ENCODE measurements at regions not wholly inside any gene's neighbourhood (a gene's known extent, or its start where the extent isn't known, plus 50 kb on each side); places are given as distances from the start of the nearest gene placed in this dataset.

- H3K4me2 ChIP-seq (ENCODE audit: low read length), result no peak overlapping the region
- H3K9me2 ChIP-seq (replicated peaks; ENCODE audit: control insufficient read depth, low read length), result no peaks in the 10 kb centered on the region
- H3F3A ChIP-seq (ENCODE audit: control insufficient read depth, insufficient read depth), result no peaks in the 10 kb centered on the region
- no peak overlapping the region for H3K4me3 ChIP-seq (ENCODE audit: low read length)
- no peaks in the 10 kb centered on the region for H3K27me3 ChIP-seq (ENCODE audit: control insufficient read depth, low read length)
- H3K9me3 ChIP-seq (ENCODE audit: control insufficient read depth, insufficient read depth, low read length), result no peaks in the 10 kb centered on the region
- no peaks in the 10 kb centered on the region for H3K36me3 ChIP-seq (ENCODE audit: control insufficient read depth, low read length)
- no peak for TF ChIP-seq EZH2phosphoT487 (IDR thresholded peaks at IDR 0.05; ENCODE audit: borderline replicate concordance, low read length)
- no peak for TF ChIP-seq CTCF (IDR thresholded peaks at IDR 0.05; ENCODE audit: low read depth, low read length, poor library complexity, severe bottlenecking)
- H3K27ac ChIP-seq (ENCODE audit: low read depth, low read length), result no peak overlapping the region
- no peaks in the 10 kb centered on the region for H3K4me1 ChIP-seq (ENCODE audit: control insufficient read depth, low read length)
- H3K79me2 ChIP-seq (ENCODE audit: control insufficient read depth, low read length), result no peaks in the 10 kb centered on the region
- no peaks in the 10 kb centered on the region for H4K20me1 ChIP-seq (ENCODE audit: control insufficient read depth, insufficient read depth, low read depth, low read length)
Measured at GRCh38 chr2:217484046-217484445, 518.7 kb downstream of the TNS1 start.

- Histone ChIP-seq H4K20me1 (ENCODE audit: control insufficient read depth, insufficient read depth, low read depth, low read length) (no peaks in the 10 kb centered on the region), H3K9me3 (ENCODE audit: control insufficient read depth, insufficient read depth, low read length) (no peaks in the 10 kb centered on the region), H3K4me2 (ENCODE audit: low read length) (no peak overlapping the region), H3K36me3 (ENCODE audit: control insufficient read depth, low read length) (no peaks in the 10 kb centered on the region), H3K9me2 (replicated peaks; ENCODE audit: control insufficient read depth, low read length) (no peaks in the 10 kb centered on the region), H3K27ac (ENCODE audit: low read depth, low read length) (no peak overlapping the region), H3K4me1 (ENCODE audit: control insufficient read depth, low read length) (no peaks in the 10 kb centered on the region), H3K27me3 (ENCODE audit: control insufficient read depth, low read length) (no peaks in the 10 kb centered on the region), H3K4me3 (ENCODE audit: low read length) (no peak overlapping the region), H3F3A (ENCODE audit: control insufficient read depth, insufficient read depth) (no peaks in the 10 kb centered on the region), H3K79me2 (ENCODE audit: control insufficient read depth, low read length) (no peaks in the 10 kb centered on the region)
- TF ChIP-seq CTCF (IDR thresholded peaks at IDR 0.05; ENCODE audit: low read depth, low read length, poor library complexity, severe bottlenecking) (no peak), EZH2phosphoT487 (IDR thresholded peaks at IDR 0.05; ENCODE audit: borderline replicate concordance, low read length) (no peak)
Measured at GRCh38 chr2:217482056-217482710, 520.6 kb downstream of the TNS1 start.

DNA sequence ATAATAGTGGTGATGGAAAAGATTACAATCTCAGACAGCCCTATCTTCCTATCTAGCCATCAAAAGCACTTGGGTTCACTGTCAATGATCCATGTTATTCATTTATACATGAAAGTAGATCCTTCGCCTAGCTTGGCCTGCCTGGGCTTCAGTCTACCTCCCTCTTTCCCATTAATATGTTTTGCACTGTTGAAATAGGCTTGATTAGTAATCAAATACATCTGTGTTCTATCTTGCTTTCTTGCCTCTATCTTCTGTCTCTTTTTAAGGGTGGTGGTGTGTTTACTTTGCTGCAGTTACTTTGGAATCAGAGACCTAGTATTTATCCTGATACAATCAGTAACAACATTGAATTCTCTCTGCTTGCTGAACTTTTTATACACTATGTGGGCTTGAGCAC lies 521.2 kb downstream of the TNS1 start:
- Histone ChIP-seq H3F3A (ENCODE audit: control insufficient read depth, insufficient read depth) (no peaks in the 10 kb centered on the region), H3K27me3 (ENCODE audit: control insufficient read depth, low read length) (no peaks in the 10 kb centered on the region), H3K4me3 (ENCODE audit: low read length) (no peak overlapping the region), H4K20me1 (ENCODE audit: control insufficient read depth, insufficient read depth, low read depth, low read length) (no peaks in the 10 kb centered on the region), H3K4me1 (ENCODE audit: control insufficient read depth, low read length) (no peaks in the 10 kb centered on the region), H3K4me2 (ENCODE audit: low read length) (no peak overlapping the region), H3K27ac (ENCODE audit: low read depth, low read length) (no peak overlapping the region), H3K36me3 (ENCODE audit: control insufficient read depth, low read length) (no peaks in the 10 kb centered on the region), H3K79me2 (ENCODE audit: control insufficient read depth, low read length) (no peaks in the 10 kb centered on the region), H3K9me3 (ENCODE audit: control insufficient read depth, insufficient read depth, low read length) (no peaks in the 10 kb centered on the region), H3K9me2 (replicated peaks; ENCODE audit: control insufficient read depth, low read length) (no peaks in the 10 kb centered on the region)
- TF ChIP-seq CTCF (IDR thresholded peaks at IDR 0.05; ENCODE audit: low read depth, low read length, poor library complexity, severe bottlenecking) (no peak), EZH2phosphoT487 (IDR thresholded peaks at IDR 0.05; ENCODE audit: borderline replicate concordance, low read length) (no peak)

All from DOHH2 (cell line).